ENCODE measurements at regions not wholly inside any gene's neighbourhood (a gene's known extent, or its start where the extent isn't known, plus 50 kb on each side); places are given as distances from the start of the nearest gene placed in this dataset.
A peak's percentile ranks its signal among the peaks of the same experiment; 100 is the strongest.

DNA sequence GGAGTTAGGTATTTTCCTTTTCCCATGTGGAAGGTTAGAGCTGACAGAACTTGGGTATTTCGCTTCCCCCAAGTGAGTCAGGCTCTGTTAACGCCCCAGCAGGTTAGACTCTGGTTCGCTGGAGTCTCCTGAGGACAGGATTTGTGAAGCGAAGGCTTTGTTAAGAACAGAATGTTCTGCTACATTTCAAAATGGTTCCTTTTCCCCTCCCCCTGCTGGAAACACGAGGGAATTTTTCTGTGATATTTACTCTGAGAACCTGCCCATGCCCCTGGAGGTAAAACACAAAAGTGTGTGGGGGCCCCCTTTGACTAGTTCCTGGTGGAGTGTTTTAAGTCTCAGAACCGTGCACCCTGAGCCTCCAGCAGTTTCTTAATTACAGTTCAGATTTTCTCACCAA lies 731.4 kb upstream of the CITED2 start:
- H3K27ac Mint-ChIP-seq (ENCODE audit: unreplicated experiment), result peak overlapping the region; percentile 81
- TF ChIP-seq, protein P1, sequence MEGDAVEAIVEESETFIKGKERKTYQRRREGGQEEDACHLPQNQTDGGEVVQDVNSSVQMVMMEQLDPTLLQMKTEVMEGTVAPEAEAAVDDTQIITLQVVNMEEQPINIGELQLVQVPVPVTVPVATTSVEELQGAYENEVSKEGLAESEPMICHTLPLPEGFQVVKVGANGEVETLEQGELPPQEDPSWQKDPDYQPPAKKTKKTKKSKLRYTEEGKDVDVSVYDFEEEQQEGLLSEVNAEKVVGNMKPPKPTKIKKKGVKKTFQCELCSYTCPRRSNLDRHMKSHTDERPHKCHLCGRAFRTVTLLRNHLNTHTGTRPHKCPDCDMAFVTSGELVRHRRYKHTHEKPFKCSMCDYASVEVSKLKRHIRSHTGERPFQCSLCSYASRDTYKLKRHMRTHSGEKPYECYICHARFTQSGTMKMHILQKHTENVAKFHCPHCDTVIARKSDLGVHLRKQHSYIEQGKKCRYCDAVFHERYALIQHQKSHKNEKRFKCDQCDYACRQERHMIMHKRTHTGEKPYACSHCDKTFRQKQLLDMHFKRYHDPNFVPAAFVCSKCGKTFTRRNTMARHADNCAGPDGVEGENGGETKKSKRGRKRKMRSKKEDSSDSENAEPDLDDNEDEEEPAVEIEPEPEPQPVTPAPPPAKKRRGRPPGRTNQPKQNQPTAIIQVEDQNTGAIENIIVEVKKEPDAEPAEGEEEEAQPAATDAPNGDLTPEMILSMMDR (IDR thresholded peaks at IDR 0.05), result peak; percentile 32
- peaks cover 4% of the 10 kb centered on the region for H3K9me3 Mint-ChIP-seq (ENCODE audit: unreplicated experiment)
- H3K4me1 Mint-ChIP-seq (ENCODE audit: unreplicated experiment), result peaks cover 25% of the 10 kb centered on the region
- no peaks in the 10 kb centered on the region for H3K27me3 Mint-ChIP-seq (ENCODE audit: unreplicated experiment)
- no peak overlapping the region for H3K4me3 Mint-ChIP-seq (ENCODE audit: unreplicated experiment)
- DNase-seq (ENCODE audit: extremely low spot score, unreplicated experiment), result no peak
- H3K36me3 Mint-ChIP-seq (ENCODE audit: unreplicated experiment), result peaks cover 4% of the 10 kb centered on the region

DNA sequence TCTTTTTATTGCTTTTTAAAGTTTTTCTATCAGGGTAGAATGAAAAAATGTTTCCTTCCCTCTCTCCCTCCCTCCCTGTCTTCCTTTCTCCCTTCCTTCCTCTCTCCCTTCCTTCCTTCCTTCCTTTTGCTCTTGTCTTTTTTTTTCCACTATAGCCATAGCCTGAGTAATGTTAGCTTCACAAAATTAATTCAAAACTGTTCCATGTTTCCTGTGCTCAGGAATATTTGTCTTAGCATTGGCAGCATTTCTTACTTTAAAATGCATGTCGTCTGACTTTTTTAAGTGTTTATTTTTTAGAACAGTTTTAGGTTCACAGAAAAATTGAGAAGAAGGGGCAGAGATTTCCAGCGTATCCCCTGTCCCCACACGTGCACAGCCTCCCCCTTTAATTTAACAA lies 730.8 kb upstream of the CITED2 start:
- H3K36me3 Mint-ChIP-seq (ENCODE audit: unreplicated experiment), result peaks cover 4% of the 10 kb centered on the region
- peaks cover 4% of the 10 kb centered on the region for H3K9me3 Mint-ChIP-seq (ENCODE audit: unreplicated experiment)
- TF ChIP-seq, protein P1 (IDR thresholded peaks at IDR 0.05), result no peak
- H3K4me3 Mint-ChIP-seq (ENCODE audit: unreplicated experiment), result no peak overlapping the region
- no peak for DNase-seq (ENCODE audit: extremely low spot score, unreplicated experiment)
- H3K27me3 Mint-ChIP-seq (ENCODE audit: unreplicated experiment), result no peaks in the 10 kb centered on the region
- peaks cover 25% of the 10 kb centered on the region for H3K4me1 Mint-ChIP-seq (ENCODE audit: unreplicated experiment)
- peak overlapping the region; percentile 81 for H3K27ac Mint-ChIP-seq (ENCODE audit: unreplicated experiment)

DNA sequence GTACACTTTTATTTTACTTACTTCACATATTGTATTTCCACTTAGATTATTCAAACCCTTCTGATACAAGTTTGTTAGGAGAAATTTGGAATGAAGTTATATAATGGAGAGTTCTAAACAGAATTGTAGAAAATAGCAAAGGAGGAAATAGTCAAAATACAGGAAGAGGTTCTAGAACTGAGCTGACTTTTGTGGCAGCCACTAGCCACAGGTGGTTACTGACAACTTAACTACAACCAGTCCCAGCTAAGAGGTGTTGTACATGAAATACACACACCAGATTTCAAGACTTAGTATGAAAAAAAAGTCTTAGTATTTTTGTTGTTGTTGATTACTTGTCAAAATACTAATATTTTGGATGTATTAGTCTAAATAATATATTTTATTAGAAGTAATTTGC lies 727.4 kb upstream of the CITED2 start:
- peaks cover 4% of the 10 kb centered on the region for H3K36me3 Mint-ChIP-seq (ENCODE audit: unreplicated experiment)
- H3K4me3 Mint-ChIP-seq (ENCODE audit: unreplicated experiment), result no peak overlapping the region
- TF ChIP-seq, protein P1 (IDR thresholded peaks at IDR 0.05), result no peak
- H3K27me3 Mint-ChIP-seq (ENCODE audit: unreplicated experiment), result no peaks in the 10 kb centered on the region
- no peak overlapping the region for H3K27ac Mint-ChIP-seq (ENCODE audit: unreplicated experiment)
- DNase-seq (ENCODE audit: extremely low spot score, unreplicated experiment), result no peak
- peaks cover 19% of the 10 kb centered on the region for H3K4me1 Mint-ChIP-seq (ENCODE audit: unreplicated experiment)
- H3K9me3 Mint-ChIP-seq (ENCODE audit: unreplicated experiment), result peaks cover 4% of the 10 kb centered on the region

DNA sequence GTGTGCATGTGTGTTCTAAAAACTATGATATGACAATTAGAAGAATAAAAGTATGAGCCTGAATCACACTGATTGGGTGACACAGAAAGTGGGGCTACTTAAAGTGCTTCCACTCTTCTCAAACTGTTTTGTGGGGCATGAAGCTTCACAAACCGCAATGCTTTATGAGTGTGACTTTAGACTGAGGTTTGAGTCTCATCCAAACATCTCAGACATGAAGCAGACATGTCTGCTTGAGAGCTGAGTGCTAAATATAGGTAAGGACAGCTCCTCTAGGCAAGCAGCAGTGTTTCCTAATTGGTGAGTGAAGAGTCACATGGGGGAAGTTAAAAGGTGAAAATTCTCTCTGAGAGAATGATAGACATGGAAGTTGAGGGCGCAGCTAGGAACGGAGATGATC lies 726.9 kb upstream of the CITED2 start:
- Mint-ChIP-seq H3K4me3 (ENCODE audit: unreplicated experiment) (no peak overlapping the region), H3K27me3 (ENCODE audit: unreplicated experiment) (no peaks in the 10 kb centered on the region), H3K27ac (ENCODE audit: unreplicated experiment) (no peak overlapping the region), H3K36me3 (ENCODE audit: unreplicated experiment) (peaks cover 4% of the 10 kb centered on the region), H3K9me3 (ENCODE audit: unreplicated experiment) (peaks cover 8% of the 10 kb centered on the region), H3K4me1 (ENCODE audit: unreplicated experiment) (peaks cover 18% of the 10 kb centered on the region)
- DNase-seq (ENCODE audit: extremely low spot score, unreplicated experiment), result no peak
- TF ChIP-seq, protein P1 (IDR thresholded peaks at IDR 0.05), result no peak

DNA sequence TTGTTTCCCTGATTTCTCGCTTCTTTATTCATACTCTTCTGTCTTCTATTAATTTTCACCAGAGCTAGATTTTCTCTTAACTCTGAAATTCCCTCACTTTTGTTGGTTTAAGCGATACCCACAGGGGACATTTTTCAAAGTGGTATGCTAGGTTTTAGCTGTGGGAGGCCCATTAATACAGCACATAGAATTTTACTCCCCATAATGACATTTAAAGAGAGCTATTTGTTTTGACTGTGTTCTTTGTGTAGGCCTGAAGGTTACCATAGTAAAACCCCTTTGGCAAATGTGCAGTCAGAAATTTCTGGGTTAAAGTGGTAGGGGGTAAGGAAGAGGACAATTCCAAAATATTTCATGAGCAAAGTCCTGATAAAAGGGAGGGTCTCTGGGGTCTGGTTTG lies 721.1 kb upstream of the CITED2 start:
- Mint-ChIP-seq H3K27ac (ENCODE audit: unreplicated experiment) (peak overlapping the region; percentile 93), H3K36me3 (ENCODE audit: unreplicated experiment) (peaks cover 14% of the 10 kb centered on the region), H3K4me3 (ENCODE audit: unreplicated experiment) (no peak overlapping the region), H3K9me3 (ENCODE audit: unreplicated experiment) (peaks cover 15% of the 10 kb centered on the region), H3K27me3 (ENCODE audit: unreplicated experiment) (no peaks in the 10 kb centered on the region), H3K4me1 (ENCODE audit: unreplicated experiment) (peaks cover 40% of the 10 kb centered on the region)
- DNase-seq (ENCODE audit: extremely low spot score, unreplicated experiment), result no peak
- TF ChIP-seq, protein P1 (IDR thresholded peaks at IDR 0.05), result no peak

Data from osteocyte (in vitro differentiated cells).